HUES64 (cell line): ENCODE measurements at regions not wholly inside any gene's neighbourhood (a gene's known extent, or its start where the extent isn't known, plus 50 kb on each side); places are given as distances from the start of the nearest gene placed in this dataset.

ENCODE experiments used
- H3K27ac ChIP-seq: 2 replicates; pipeline ENCODE4 v1.7.0; 2013; ENCODE audit warnings: low read depth, low read length, inconsistent platforms
- H3K27me3 ChIP-seq: 2 replicates; pipeline ENCODE4 v1.6.1; 2013; ENCODE audit warnings: mild to moderate bottlenecking, low read length; ENCODE audit not compliant: insufficient read depth
- H3K36me3 ChIP-seq: 2 replicates; pipeline ENCODE4 v1.6.1; 2013; ENCODE audit warnings: mild to moderate bottlenecking, low read length; ENCODE audit not compliant: insufficient read depth
- H3K4me1 ChIP-seq: 2 replicates; pipeline ENCODE4 v1.6.1; 2013; ENCODE audit warnings: mild to moderate bottlenecking, low read length, moderate library complexity; ENCODE audit not compliant: insufficient read depth
- H3K4me3 ChIP-seq: 2 replicates; pipeline ENCODE4 v1.5.1; 2013; ENCODE audit warnings: mild to moderate bottlenecking, low read length, moderate library complexity
- H3K9ac ChIP-seq: 2 replicates; pipeline ENCODE4 v1.6.1; 2013; ENCODE audit warnings: mild to moderate bottlenecking, low read depth, low read length
- H3K9me3 ChIP-seq: 2 replicates; pipeline ENCODE4 v1.6.1; 2013; ENCODE audit warnings: low read depth, low read length; ENCODE audit not compliant: insufficient read depth
- WGBS: fragments of 150-250, 120-280 bp; methylation state at CpG from one replicate; pipeline ENCODE4 v1.1.7; 2013; ENCODE audit warnings: missing lambda C conversion rate; 5-methylcytosine and 5-hydroxymethylcytosine counted together

DNA sequence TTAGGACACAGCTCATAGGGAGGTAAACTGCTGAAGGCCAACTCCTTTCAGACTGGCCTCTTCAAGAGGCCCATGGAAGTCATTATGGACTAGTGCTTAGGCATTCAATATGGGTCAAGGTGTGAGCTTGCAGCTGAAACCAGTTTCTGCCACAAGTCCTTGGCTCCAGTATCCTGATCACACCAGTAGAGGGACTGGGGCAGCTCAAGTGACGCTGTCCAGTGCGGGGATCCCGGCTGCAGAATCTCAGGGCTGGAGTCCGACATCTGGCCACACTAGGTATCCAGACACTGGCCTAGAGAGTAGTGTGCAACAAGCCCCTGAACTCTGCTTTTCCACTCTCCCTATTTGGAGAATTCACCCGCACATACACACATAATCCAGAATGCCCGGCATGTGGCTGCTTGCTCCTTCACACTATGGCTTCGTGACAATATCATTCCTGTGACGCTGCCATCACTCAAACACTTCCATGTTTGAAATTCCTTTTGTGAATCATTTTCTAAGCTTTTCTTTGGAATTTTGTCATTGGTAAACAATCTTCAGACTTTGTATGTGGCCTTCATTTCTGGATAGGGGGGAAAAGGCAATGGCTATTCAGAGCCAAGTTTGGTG, 425.1 kb downstream of the EFNB2 start:
- no peaks in the 10 kb centered on the region for H3K36me3 ChIP-seq
- no peak overlapping the region for H3K9ac ChIP-seq
- no peak overlapping the region for H3K27ac ChIP-seq
- H3K27me3 ChIP-seq, result no peaks in the 10 kb centered on the region
- no peaks in the 10 kb centered on the region for H3K9me3 ChIP-seq
- WGBS, result 93% methylated on average over 8 of the region's 8 CpGs
- no peak overlapping the region for H3K4me3 ChIP-seq
- peaks cover 6% of the 10 kb centered on the region; the same call in 1 of the 2 replicates for H3K4me1 ChIP-seq

DNA sequence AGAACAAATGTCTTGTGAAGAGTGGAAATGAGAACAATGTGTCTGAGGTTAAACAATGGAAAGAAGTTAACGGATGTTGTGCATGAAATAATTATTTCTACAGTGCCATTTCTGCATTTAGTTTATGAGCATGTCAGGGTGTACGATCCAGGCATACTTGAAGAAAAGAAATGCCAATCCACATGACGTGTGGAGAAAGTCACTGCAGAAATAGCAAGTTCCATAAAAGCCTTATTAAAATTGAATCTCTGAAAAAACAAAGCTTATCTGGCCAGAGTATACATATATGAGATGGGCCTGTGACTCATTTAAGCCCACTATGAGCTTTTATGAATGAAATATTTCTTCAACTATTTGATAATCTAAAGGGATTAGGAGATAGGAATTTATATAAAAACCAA, 426.1 kb downstream of the EFNB2 start:
- H3K9ac ChIP-seq, result no peak overlapping the region
- no peaks in the 10 kb centered on the region for H3K27me3 ChIP-seq
- no peaks in the 10 kb centered on the region for H3K9me3 ChIP-seq
- no peak overlapping the region for H3K27ac ChIP-seq
- WGBS, result 95% methylated on average over 3 of the region's 3 CpGs
- H3K36me3 ChIP-seq, result no peaks in the 10 kb centered on the region
- no peak overlapping the region for H3K4me3 ChIP-seq
- H3K4me1 ChIP-seq, result peaks cover 10% of the 10 kb centered on the region

DNA sequence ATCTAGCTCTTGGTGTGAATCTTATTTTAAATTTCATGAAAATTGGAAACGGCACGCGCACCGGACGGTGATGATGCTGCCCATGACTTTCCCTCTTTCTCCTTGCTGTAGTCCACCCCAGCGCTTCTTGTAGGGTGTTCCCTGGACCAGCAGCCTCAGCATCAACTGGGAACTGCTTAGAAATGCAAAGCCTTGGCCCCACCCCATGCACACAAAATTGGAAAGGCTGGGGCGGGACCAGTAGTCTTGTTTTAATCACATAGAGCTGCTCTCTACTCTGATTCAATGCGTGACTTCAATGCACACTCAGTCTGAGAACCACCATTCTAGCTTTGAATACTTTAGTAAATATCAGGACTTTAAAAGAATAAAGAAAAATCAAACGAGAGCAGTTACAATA, 427.1 kb downstream of the EFNB2 start:
- Histone ChIP-seq H3K9me3 (no peaks in the 10 kb centered on the region), H3K27me3 (no peaks in the 10 kb centered on the region), H3K4me1 (peaks cover 20% of the 10 kb centered on the region), H3K36me3 (no peaks in the 10 kb centered on the region), H3K27ac (no peak overlapping the region), H3K9ac (no peak overlapping the region), H3K4me3 (no peak overlapping the region)
- WGBS, result 97% methylated on average over 9 of the region's 9 CpGs

DNA sequence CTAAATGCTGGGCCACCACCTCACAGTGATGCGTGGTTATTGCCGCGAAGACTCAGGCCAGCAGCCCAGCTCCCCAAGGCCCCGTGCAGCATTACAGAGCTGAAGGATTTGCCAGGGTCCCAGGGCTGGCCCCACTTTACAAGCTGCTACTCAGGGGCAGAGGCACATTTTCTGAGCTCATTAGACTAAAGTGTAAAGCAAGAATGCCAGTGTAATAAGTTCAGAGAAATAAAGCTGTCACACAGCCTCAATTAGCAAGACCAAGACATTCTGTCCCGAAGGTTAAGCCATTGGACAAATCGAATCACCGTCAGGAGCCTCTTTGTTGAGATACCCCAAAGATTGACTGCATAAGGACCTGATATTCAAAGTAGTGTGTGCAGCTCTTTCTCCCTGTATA, 428.4 kb downstream of the EFNB2 start:
- no peaks in the 10 kb centered on the region for H3K27me3 ChIP-seq
- H3K4me3 ChIP-seq, result no peak overlapping the region
- H3K9ac ChIP-seq, result no peak overlapping the region
- H3K9me3 ChIP-seq, result no peaks in the 10 kb centered on the region
- no peak overlapping the region for H3K27ac ChIP-seq
- H3K36me3 ChIP-seq, result no peaks in the 10 kb centered on the region
- 92% methylated on average over 7 of the region's 7 CpGs for WGBS
- H3K4me1 ChIP-seq, result peaks cover 27% of the 10 kb centered on the region

DNA sequence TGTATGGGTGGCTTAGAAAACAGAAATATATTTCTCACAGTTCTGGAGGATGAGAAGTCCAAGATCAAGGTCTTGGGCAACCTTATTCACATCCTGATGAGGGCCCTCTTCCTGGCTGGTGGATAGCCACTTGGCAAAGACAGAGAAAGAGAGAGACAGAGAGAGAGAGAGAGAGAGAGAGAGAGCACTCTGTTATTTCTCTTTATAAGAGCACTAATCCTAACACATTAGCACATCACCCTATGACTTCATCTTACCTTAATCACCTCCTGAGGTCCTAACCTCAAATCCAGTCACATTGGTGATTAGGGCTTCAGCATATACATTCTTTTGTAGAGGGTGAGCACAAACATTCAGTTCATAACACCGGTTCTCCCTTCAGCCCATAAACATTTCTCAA, 430.3 kb downstream of the EFNB2 start:
- Histone ChIP-seq H3K4me3 (no peak overlapping the region), H3K9ac (no peak overlapping the region), H3K36me3 (no peaks in the 10 kb centered on the region), H3K27ac (no peak overlapping the region), H3K9me3 (no peaks in the 10 kb centered on the region), H3K4me1 (peaks cover 46% of the 10 kb centered on the region), H3K27me3 (no peaks in the 10 kb centered on the region)
- WGBS, result 100% methylated on average over 1 of the region's 1 CpG

DNA sequence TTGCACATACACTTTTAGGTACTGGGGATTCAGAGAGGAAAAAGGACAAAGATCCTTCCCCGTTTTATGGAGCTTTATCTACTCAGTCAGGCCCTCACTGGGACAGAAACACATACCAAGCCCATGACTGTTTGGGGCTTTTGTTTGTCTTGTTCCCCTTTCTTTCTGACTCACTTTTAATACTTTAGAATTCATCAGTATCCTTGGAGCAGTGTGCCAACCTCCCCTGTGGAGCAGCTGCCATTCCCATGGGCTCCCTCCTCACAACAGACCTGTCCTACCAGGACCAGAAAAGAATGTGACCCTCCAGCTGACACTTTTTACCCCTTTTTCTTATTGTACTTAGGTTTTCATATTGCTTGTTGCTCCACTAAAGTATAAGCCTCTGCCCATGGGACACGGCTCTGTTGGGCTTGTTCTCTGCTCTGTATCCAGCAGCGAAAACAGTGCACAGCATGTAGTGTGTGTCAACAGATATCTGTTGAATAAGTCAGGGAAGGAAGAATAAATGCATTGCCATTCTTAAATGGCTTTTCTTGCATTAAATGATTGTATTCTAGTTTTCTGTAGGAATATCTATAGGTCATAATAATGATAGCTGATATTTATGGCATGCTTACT, 431.1 kb downstream of the EFNB2 start:
- Histone ChIP-seq H3K27ac (peak overlapping the region; percentile 24; the same call in 1 of the 2 replicates), H3K4me1 (peaks cover 54% of the 10 kb centered on the region), H3K4me3 (no peak overlapping the region), H3K27me3 (no peaks in the 10 kb centered on the region), H3K9me3 (no peaks in the 10 kb centered on the region), H3K36me3 (no peaks in the 10 kb centered on the region), H3K9ac (no peak overlapping the region; the same call in 1 of the 2 replicates)
- WGBS, result 89% methylated on average over 3 of the region's 3 CpGs

DNA sequence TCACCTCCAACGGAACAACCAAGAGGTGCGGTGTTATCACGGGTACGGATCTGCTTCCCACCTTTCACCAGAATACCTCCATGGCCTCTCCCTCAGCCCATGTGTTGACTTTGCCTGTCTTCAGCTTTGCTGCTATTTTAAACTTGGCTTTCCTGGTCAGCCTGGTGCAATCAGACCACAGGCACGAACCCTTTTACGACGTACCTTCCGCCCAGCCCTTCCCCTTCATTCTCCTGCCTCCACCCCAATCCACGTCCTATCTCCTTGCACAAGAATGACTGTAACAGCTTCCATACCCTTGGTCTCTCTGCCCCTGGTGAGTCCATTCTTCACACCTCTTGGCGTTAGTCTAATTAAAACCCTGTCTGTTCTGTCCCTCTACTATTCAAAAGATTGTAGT, 431.7 kb downstream of the EFNB2 start:
- Histone ChIP-seq H3K27me3 (no peaks in the 10 kb centered on the region), H3K9ac (peak overlapping the region; percentile 17; the same call in 1 of the 2 replicates), H3K36me3 (no peaks in the 10 kb centered on the region), H3K27ac (no peak overlapping the region; the same call in 1 of the 2 replicates), H3K4me3 (no peak overlapping the region), H3K4me1 (peaks cover 60% of the 10 kb centered on the region), H3K9me3 (no peaks in the 10 kb centered on the region)
- WGBS, result 88% methylated on average over 10 of the region's 10 CpGs

DNA sequence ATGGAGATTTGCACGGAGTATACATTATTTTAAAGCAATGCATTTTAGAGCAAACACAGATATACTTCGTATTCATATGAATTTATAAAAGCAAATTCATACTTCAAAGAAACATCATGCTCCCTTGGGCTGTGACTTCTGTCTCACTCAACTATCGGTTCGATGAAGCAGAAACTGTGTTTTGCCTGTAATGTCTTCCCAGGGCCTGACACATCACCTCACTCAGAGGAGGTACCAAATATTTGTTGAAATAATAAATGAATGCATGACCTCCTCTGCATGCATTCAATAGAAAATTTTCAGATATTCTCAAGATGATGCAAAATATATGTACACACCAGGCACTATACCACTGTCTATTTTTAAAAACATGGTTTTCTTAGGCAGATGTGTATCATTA, 432.7 kb downstream of the EFNB2 start:
- peaks cover 67% of the 10 kb centered on the region for H3K4me1 ChIP-seq
- H3K9me3 ChIP-seq, result no peaks in the 10 kb centered on the region
- no peaks in the 10 kb centered on the region for H3K36me3 ChIP-seq
- no peak overlapping the region for H3K9ac ChIP-seq
- H3K4me3 ChIP-seq, result no peak overlapping the region
- H3K27ac ChIP-seq, result no peak overlapping the region
- no peaks in the 10 kb centered on the region for H3K27me3 ChIP-seq
- WGBS, result 95% methylated on average over 4 of the region's 4 CpGs

DNA sequence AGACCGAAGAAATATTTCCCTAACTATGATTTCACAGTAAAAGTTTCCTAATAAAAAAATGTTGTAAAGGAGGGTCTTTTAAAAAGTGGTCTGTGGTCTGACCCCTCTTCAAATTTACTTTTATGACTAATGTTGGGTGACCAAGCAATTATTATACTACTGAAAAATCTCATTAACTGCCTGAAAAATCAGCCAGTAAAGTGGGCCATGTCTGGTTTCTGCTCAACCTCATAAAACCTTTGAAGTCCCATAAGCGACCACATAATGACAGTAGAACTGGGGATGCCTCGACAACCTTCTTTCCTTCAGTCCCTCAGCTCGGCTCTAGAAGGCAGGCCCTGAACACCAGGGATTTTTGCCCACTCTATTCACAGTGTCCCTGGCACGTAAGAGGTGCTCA, 434.3 kb downstream of the EFNB2 start:
- H3K27ac ChIP-seq, result peak overlapping the region; percentile 96
- no peaks in the 10 kb centered on the region for H3K36me3 ChIP-seq
- H3K9me3 ChIP-seq, result no peaks in the 10 kb centered on the region
- peaks cover 73% of the 10 kb centered on the region for H3K4me1 ChIP-seq
- peak overlapping the region; percentile 41; the same call in 1 of the 2 replicates for H3K9ac ChIP-seq
- WGBS, result 79% methylated on average over 3 of the region's 5 CpGs
- H3K27me3 ChIP-seq, result no peaks in the 10 kb centered on the region
- peak overlapping the region; percentile 17; the same call in 1 of the 2 replicates for H3K4me3 ChIP-seq

DNA sequence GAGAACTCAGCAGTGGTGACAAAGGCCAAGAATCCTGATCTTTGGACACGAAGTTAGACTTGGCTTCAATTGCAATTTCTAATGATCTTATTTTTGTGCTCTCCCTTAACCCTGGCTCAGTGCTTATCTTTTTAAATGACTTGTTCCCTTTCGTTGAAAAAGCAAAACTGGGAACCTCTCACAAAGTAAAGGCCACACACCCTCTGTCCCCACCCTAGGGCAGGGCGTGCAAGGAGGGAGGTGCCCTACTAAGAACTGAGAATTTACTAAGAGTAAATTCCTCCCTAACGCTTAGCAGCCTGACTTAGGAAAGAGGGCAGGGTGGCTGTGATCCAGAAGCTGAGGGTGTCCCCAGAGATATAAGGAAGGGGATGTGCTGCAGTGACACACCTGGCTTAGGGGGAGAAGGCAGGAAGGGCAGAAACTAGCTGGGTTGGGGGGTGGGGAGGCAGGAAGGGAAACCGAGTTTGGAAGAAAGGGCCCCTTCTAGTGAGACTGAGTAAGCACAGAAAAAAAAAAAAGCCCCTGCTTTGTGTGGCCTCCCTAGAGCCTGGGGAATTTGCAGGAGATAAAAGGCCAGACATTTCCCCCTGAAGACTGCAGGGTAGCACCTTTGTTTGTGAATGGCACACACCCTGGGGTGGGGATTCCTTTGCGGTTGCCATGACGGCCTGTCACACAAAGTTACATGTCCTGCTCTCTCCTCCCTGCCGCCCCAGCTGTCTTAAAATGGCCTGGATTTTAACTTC, 435.1 kb downstream of the EFNB2 start:
- WGBS, result 9% methylated on average over 7 of the region's 8 CpGs
- H3K36me3 ChIP-seq, result no peaks in the 10 kb centered on the region
- H3K9ac ChIP-seq, result peak overlapping the region; percentile 51
- H3K9me3 ChIP-seq, result no peaks in the 10 kb centered on the region
- H3K4me3 ChIP-seq, result peak overlapping the region; percentile 17; the same call in 1 of the 2 replicates
- peaks cover 73% of the 10 kb centered on the region for H3K4me1 ChIP-seq
- peak overlapping the region; percentile 96 for H3K27ac ChIP-seq
- no peaks in the 10 kb centered on the region for H3K27me3 ChIP-seq

DNA sequence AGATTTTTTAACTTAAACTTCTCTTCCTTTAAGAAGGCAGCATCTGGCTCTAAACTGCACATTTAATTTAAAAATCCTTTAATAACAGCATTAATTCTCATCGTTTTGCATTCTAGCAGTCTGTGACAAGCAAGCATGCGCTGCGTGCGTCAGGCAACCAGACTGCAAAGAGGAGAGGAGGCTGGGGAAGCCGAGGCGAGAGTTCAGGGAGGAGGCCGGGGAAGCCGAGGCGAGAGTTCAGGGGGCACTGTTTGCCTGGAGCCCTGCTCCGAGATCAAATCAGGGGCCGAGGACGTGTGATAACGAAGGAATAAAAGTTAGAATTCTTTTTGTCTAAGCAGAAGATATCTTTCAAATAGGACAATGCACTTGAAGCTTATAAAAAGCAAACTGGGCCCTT, 435.7 kb downstream of the EFNB2 start:
- Histone ChIP-seq H3K4me3 (no peak overlapping the region; the same call in 1 of the 2 replicates), H3K27me3 (no peaks in the 10 kb centered on the region), H3K4me1 (peaks cover 73% of the 10 kb centered on the region), H3K9me3 (no peaks in the 10 kb centered on the region), H3K36me3 (no peaks in the 10 kb centered on the region), H3K9ac (peak overlapping the region; percentile 51; the same call in 1 of the 2 replicates), H3K27ac (peak overlapping the region; percentile 96)
- WGBS, result 78% methylated on average over 13 of the region's 13 CpGs
